HepG2 (cell line): ENCODE measurements at regions not wholly inside any gene's neighbourhood (a gene's known extent, or its start where the extent isn't known, plus 50 kb on each side); places are given as distances from the start of the nearest gene placed in this dataset.

Experiments
- ARHGAP35 ChIP-seq: sonication (generic); formaldehyde crosslinking; IDR thresholded peaks from 2 replicates; pipeline ENCODE4 v1.9.0; 2022; ENCODE audit warnings: mild to moderate bottlenecking, inconsistent platforms, moderate library complexity, missing genetic modification reagents, borderline replicate concordance
- CHD4 ChIP-seq: fragments of 200-600 bp; sonication (generic); IDR thresholded peaks from 2 replicates; pipeline ENCODE4 v1.7.0; 2017; ENCODE audit warnings: mild to moderate bottlenecking, low read length, borderline replicate concordance
- FOXP1 ChIP-seq, 2 experiments: fragments of 450-650 bp in 1 of 2; IDR thresholded peaks; 2 replicates each; pipeline ENCODE4 v1.6.1; 2017 to 2018; ENCODE audit warnings: antibody characterized with exemption in 1 of 2
- SALL1 ChIP-seq: sonication (generic); formaldehyde crosslinking; IDR thresholded peaks from 2 replicates; pipeline ENCODE4 v1.8.0; 2022; ENCODE audit warnings: mild to moderate bottlenecking, missing genetic modification reagents
- SAP130 ChIP-seq: IDR thresholded peaks from 2 replicates; pipeline ENCODE4 v1.6.1; 2016; ENCODE audit warnings: low read depth
- SOX13 ChIP-seq, 3 experiments: fragments of 450-650 bp in 1 of 3; sonication (generic) in 1 of 3; formaldehyde crosslinking in 1 of 3; IDR thresholded peaks in 2 of 3; conservative IDR thresholded peaks in 1 of 3; 2 replicates each; pipeline versions ENCODE4 v1.5.0 to v1.6.1; 2016 to 2020; ENCODE audit warnings: antibody characterized with exemption in 1 of 3, mild to moderate bottlenecking in 1 of 3, missing compliant biosample characterization in 1 of 3, missing genetic modification reagents in 1 of 3, moderate library complexity in 1 of 3
- TBX3 ChIP-seq: fragments of 450-650 bp; IDR thresholded peaks from 2 replicates; pipeline ENCODE4 v1.6.1; 2017; ENCODE audit warnings: antibody characterized with exemption, mild to moderate bottlenecking, inconsistent platforms, borderline replicate concordance
- ZBTB7B ChIP-seq: sonication (generic); formaldehyde crosslinking; IDR thresholded peaks from 2 replicates; pipeline ENCODE4 v1.4.0; 2020; ENCODE audit warnings: missing genetic modification reagents
- ZNF614 ChIP-seq: IDR thresholded peaks from 2 replicates; pipeline ENCODE4 v1.6.1; 2018; ENCODE audit warnings: missing biosample characterization, missing genetic modification reagents, inconsistent platforms, borderline replicate concordance
- TF ChIP-seq, protein P1 (sequence below): sonication (generic); formaldehyde crosslinking; IDR thresholded peaks from 2 replicates; pipeline ENCODE4 v1.4.0; 2020; ENCODE audit warnings: missing genetic modification reagents, mild to moderate bottlenecking, borderline replicate concordance
- TF ChIP-seq, protein P2 (sequence below): sonication (generic); formaldehyde crosslinking; IDR thresholded peaks from 2 replicates; pipeline ENCODE4 v1.4.0; 2020; ENCODE audit warnings: mild to moderate bottlenecking, missing genetic modification reagents, borderline replicate concordance
- TF ChIP-seq, protein P3 (sequence below), 2 experiments: fragments of 450-650 bp in 1 of 2; sonication (generic) in 1 of 2; formaldehyde crosslinking; IDR thresholded peaks; 2 replicates each; pipeline versions ENCODE4 v1.5.0 to v1.8.0; 2020 to 2022; ENCODE audit warnings: mild to moderate bottlenecking in 1 of 2, missing genetic modification reagents in 1 of 2
- TF ChIP-seq, protein P4 (sequence below): IDR thresholded peaks from 2 replicates; pipeline ENCODE4 v1.6.1; 2016; ENCODE audit warnings: mild to moderate bottlenecking
- TF ChIP-seq, protein P5 (sequence below): sonication (generic); formaldehyde crosslinking; IDR thresholded peaks from 2 replicates; pipeline ENCODE4 v1.8.1; 2023; ENCODE audit warnings: mild to moderate bottlenecking, missing genetic modification reagents

DNA sequence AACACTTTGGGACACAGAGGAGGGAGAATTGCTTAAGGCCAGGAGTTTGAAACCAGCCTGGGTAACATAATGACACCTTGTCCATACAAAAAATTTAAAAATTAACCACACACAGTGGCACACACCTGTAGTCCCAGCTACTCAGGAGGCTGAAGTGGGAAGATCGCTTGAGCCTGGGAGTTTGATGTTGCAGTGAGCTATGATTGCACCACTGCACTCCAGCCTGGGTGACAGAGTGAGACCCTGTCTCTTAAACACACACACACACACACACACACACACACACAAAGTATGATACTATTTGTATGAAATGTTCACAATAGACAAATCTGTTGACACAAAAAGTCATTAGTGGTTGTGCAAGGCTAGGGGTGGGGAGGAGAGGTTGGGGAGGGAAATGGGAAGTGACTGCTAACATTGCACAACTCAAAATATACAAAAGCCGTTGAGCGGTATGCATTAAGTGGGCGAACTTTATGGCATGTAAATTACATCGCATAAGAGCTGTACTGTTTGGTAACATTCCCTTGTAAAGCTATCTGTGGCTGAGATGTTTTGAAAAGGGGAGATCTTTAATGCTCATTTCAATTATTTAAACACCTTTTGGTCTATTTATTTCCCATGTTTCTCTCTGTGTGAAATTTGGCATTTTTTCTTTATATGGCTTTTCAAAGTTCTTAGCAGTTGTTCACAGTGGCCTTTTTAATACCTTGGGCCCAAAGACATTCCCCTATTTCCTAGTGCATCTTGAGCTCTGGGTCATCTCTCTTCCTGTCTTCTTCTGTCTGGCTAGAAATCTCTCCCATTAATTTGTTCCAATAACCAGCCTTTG lies 58.9 kb upstream of the ZNF516 start (continued):
- TF ChIP-seq SALL1 = peak; percentile 60
- peak; percentile 58; the same call in 1 of the 2 replicates for TF ChIP-seq SOX13 (IDR thresholded peaks at IDR 0.05)
- TF ChIP-seq SOX13 (CRISPR knock-in tag; conservative IDR thresholded peaks at IDR 0.05 in 1 of 2, IDR thresholded peaks at IDR 0.05 in 1 of 2) = peak in 1 of 2 experiments; percentile 64; a peak in 2 of 4 replicates
- TF ChIP-seq, protein P1, sequence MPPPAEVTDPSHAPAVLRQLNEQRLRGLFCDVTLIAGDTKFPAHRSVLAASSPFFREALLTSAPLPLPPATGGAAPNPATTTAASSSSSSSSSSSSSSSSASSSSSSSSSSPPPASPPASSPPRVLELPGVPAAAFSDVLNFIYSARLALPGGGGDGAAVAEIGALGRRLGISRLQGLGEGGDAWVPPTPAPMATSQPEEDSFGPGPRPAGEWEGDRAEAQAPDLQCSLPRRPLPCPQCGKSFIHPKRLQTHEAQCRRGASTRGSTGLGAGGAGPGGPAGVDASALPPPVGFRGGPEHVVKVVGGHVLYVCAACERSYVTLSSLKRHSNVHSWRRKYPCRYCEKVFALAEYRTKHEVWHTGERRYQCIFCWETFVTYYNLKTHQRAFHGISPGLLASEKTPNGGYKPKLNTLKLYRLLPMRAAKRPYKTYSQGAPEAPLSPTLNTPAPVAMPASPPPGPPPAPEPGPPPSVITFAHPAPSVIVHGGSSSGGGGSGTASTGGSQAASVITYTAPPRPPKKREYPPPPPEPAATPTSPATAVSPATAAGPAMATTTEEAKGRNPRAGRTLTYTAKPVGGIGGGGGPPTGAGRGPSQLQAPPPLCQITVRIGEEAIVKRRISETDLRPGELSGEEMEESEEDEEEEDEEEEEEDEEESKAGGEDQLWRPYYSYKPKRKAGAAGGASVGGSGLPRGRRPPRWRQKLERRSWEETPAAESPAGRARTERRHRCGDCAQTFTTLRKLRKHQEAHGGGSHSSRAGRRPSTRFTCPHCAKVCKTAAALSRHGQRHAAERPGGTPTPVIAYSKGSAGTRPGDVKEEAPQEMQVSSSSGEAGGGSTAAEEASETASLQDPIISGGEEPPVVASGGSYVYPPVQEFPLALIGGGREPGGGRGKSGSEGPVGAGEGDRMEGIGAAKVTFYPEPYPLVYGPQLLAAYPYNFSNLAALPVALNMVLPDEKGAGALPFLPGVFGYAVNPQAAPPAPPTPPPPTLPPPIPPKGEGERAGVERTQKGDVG (CRISPR knock-in tag) = no peak
- TF ChIP-seq, protein P2, sequence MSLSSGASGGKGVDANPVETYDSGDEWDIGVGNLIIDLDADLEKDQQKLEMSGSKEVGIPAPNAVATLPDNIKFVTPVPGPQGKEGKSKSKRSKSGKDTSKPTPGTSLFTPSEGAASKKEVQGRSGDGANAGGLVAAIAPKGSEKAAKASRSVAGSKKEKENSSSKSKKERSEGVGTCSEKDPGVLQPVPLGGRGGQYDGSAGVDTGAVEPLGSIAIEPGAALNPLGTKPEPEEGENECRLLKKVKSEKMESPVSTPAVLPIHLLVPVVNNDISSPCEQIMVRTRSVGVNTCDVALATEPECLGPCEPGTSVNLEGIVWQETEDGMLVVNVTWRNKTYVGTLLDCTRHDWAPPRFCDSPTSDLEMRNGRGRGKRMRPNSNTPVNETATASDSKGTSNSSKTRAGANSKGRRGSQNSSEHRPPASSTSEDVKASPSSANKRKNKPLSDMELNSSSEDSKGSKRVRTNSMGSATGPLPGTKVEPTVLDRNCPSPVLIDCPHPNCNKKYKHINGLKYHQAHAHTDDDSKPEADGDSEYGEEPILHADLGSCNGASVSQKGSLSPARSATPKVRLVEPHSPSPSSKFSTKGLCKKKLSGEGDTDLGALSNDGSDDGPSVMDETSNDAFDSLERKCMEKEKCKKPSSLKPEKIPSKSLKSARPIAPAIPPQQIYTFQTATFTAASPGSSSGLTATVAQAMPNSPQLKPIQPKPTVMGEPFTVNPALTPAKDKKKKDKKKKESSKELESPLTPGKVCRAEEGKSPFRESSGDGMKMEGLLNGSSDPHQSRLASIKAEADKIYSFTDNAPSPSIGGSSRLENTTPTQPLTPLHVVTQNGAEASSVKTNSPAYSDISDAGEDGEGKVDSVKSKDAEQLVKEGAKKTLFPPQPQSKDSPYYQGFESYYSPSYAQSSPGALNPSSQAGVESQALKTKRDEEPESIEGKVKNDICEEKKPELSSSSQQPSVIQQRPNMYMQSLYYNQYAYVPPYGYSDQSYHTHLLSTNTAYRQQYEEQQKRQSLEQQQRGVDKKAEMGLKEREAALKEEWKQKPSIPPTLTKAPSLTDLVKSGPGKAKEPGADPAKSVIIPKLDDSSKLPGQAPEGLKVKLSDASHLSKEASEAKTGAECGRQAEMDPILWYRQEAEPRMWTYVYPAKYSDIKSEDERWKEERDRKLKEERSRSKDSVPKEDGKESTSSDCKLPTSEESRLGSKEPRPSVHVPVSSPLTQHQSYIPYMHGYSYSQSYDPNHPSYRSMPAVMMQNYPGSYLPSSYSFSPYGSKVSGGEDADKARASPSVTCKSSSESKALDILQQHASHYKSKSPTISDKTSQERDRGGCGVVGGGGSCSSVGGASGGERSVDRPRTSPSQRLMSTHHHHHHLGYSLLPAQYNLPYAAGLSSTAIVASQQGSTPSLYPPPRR = peak; percentile 68; the same call in 1 of the 2 replicates
- TF ChIP-seq ZBTB7B (CRISPR knock-in tag) = no peak
- TF ChIP-seq SAP130 = peak; percentile 39; the same call in 1 of the 2 replicates
- TF ChIP-seq, protein P3, sequence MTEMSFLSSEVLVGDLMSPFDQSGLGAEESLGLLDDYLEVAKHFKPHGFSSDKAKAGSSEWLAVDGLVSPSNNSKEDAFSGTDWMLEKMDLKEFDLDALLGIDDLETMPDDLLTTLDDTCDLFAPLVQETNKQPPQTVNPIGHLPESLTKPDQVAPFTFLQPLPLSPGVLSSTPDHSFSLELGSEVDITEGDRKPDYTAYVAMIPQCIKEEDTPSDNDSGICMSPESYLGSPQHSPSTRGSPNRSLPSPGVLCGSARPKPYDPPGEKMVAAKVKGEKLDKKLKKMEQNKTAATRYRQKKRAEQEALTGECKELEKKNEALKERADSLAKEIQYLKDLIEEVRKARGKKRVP (CRISPR knock-in tag; IDR thresholded peaks at IDR 0.05) = peak in 1 of 2 experiments; percentile 68; a peak in 2 of 4 replicates
- TF ChIP-seq, protein P4, sequence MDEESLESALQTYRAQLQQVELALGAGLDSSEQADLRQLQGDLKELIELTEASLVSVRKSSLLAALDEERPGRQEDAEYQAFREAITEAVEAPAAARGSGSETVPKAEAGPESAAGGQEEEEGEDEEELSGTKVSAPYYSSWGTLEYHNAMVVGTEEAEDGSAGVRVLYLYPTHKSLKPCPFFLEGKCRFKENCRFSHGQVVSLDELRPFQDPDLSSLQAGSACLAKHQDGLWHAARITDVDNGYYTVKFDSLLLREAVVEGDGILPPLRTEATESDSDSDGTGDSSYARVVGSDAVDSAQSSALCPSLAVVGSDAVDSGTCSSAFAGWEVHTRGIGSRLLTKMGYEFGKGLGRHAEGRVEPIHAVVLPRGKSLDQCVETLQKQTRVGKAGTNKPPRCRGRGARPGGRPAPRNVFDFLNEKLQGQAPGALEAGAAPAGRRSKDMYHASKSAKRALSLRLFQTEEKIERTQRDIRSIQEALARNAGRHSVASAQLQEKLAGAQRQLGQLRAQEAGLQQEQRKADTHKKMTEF (CRISPR knock-in tag) = 0 out of 2 replicates have a peak, but pooled peaks have one; percentile 27
- TF ChIP-seq, protein P5, sequence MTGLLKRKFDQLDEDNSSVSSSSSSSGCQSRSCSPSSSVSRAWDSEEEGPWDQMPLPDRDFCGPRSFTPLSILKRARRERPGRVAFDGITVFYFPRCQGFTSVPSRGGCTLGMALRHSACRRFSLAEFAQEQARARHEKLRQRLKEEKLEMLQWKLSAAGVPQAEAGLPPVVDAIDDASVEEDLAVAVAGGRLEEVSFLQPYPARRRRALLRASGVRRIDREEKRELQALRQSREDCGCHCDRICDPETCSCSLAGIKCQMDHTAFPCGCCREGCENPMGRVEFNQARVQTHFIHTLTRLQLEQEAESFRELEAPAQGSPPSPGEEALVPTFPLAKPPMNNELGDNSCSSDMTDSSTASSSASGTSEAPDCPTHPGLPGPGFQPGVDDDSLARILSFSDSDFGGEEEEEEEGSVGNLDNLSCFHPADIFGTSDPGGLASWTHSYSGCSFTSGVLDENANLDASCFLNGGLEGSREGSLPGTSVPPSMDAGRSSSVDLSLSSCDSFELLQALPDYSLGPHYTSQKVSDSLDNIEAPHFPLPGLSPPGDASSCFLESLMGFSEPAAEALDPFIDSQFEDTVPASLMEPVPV (CRISPR knock-in tag) = no peak
- TF ChIP-seq ARHGAP35 = no peak
- TF ChIP-seq ZNF614 (CRISPR knock-in tag) = peak; percentile 96; the same call in 1 of the 2 replicates
- TF ChIP-seq CHD4 = no peak
- peak; percentile 34; the same call in 1 of the 2 replicates for TF ChIP-seq FOXP1 (IDR thresholded peaks at IDR 0.05)
- peak; percentile 53; the same call in 1 of the 2 replicates for TF ChIP-seq FOXP1 (CRISPR knock-in tag; IDR thresholded peaks at IDR 0.05)
- TF ChIP-seq TBX3 = peak; percentile 22; the same call in 1 of the 2 replicates
